Astrocyte (in vitro differentiated cells and primary cell): ENCODE measurements at regions not wholly inside any gene's neighbourhood (a gene's known extent, or its start where the extent isn't known, plus 50 kb on each side); places are given as distances from the start of the nearest gene placed in this dataset.

Experiments used
- DNase-seq: peaks from one replicate; pipeline ENCODE4 v3.0.0-alpha.2; 2010; ENCODE audit warnings: low read depth
- FAIRE-seq: peaks from 2 replicates; lab custom pipeline; 2011; peaks lifted over from hg19 to GRCh38; lab: Jason Lieb, UNC
- H2AFZ ChIP-seq: 2 replicates; pipeline ENCODE4 v1.6.0; 2012; ENCODE audit warnings: low read depth, low read length, inconsistent platforms
- H3K27ac ChIP-seq: 2 replicates; pipeline ENCODE4 v1.5.1; 2011; ENCODE audit warnings: low read depth, low read length, inconsistent platforms
- H3K27me3 ChIP-seq: 2 replicates; pipeline ENCODE4 v1.6.0; 2011; ENCODE audit warnings: low read length, inconsistent platforms; ENCODE audit not compliant: insufficient read depth
- H3K36me3 ChIP-seq: 2 replicates; pipeline ENCODE4 v1.5.1; 2011; ENCODE audit warnings: low read length, inconsistent platforms; ENCODE audit not compliant: insufficient read depth
- H3K4me1 ChIP-seq: 2 replicates; pipeline ENCODE4 v1.5.1; 2011; ENCODE audit warnings: low read length, inconsistent platforms; ENCODE audit not compliant: insufficient read depth
- H3K4me2 ChIP-seq: 2 replicates; pipeline ENCODE4 v1.6.0; 2012; ENCODE audit warnings: low read length, inconsistent platforms
- H3K4me3 ChIP-seq: 2 replicates; pipeline ENCODE4 v1.5.1; 2011; ENCODE audit warnings: low read depth, mild to moderate bottlenecking, low read length, inconsistent platforms; ENCODE audit not compliant: insufficient read depth
- H3K79me2 ChIP-seq: 2 replicates; pipeline ENCODE4 v1.6.0; 2012; ENCODE audit warnings: mild to moderate bottlenecking, low read length, inconsistent platforms; ENCODE audit not compliant: insufficient read depth
- H3K9ac ChIP-seq: 2 replicates; pipeline ENCODE4 v1.6.0; 2012; ENCODE audit warnings: mild to moderate bottlenecking, low read length, inconsistent platforms
- H3K9me3 ChIP-seq: 2 replicates; pipeline ENCODE4 v1.5.1; 2012; ENCODE audit warnings: low read depth, mild to moderate bottlenecking, low read length, inconsistent platforms; ENCODE audit not compliant: insufficient read depth
- H4K20me1 ChIP-seq: 2 replicates; pipeline ENCODE4 v1.6.0; 2012; ENCODE audit warnings: low read length, inconsistent platforms; ENCODE audit not compliant: insufficient read depth
- H3K27ac Mint-ChIP-seq: one replicate; pipeline ENCODE4 v1.8.0; 2021; ENCODE audit warnings: mild to moderate bottlenecking, mixed read lengths; ENCODE audit not compliant: unreplicated experiment
- H3K27me3 Mint-ChIP-seq: one replicate; pipeline ENCODE4 v1.8.0; 2021; ENCODE audit warnings: low read depth, mixed read lengths; ENCODE audit not compliant: unreplicated experiment
- H3K36me3 Mint-ChIP-seq: one replicate; pipeline ENCODE4 v1.8.0; 2021; ENCODE audit warnings: low read depth, mixed read lengths; ENCODE audit not compliant: unreplicated experiment
- H3K4me1 Mint-ChIP-seq: one replicate; pipeline ENCODE4 v1.8.0; 2021; ENCODE audit warnings: low read depth, mixed read lengths; ENCODE audit not compliant: unreplicated experiment
- H3K4me3 Mint-ChIP-seq: one replicate; pipeline ENCODE4 v1.8.0; 2021; ENCODE audit warnings: mild to moderate bottlenecking, moderate library complexity, mixed read lengths; ENCODE audit not compliant: unreplicated experiment
- H3K9me3 Mint-ChIP-seq: one replicate; pipeline ENCODE4 v1.8.0; 2021; ENCODE audit warnings: mild to moderate bottlenecking, mixed read lengths; ENCODE audit not compliant: unreplicated experiment
- CTCF ChIP-seq: IDR thresholded peaks from 2 replicates; pipeline ENCODE4 v1.5.1; 2011; ENCODE audit warnings: low read depth, mild to moderate bottlenecking, inconsistent platforms, low read length, moderate library complexity; ENCODE audit not compliant: insufficient read depth
- EZH2 ChIP-seq: IDR thresholded peaks from 2 replicates; pipeline ENCODE4 v1.6.1; 2012; ENCODE audit warnings: mild to moderate bottlenecking, low read length, inconsistent platforms; ENCODE audit not compliant: insufficient read depth

GRCh38 chr4:189516902-189517301 lies 423.8 kb upstream of the FRG1 start:
- Histone ChIP-seq H3K27ac (no peak overlapping the region), H3K79me2 (no peaks in the 10 kb centered on the region), H3K4me1 (no peaks in the 10 kb centered on the region), H2AFZ (no peak overlapping the region), H3K27me3 (no peaks in the 10 kb centered on the region), H3K9ac (no peak overlapping the region), H4K20me1 (no peaks in the 10 kb centered on the region), H3K36me3 (no peaks in the 10 kb centered on the region), H3K4me3 (no peak overlapping the region), H3K4me2 (no peak overlapping the region), H3K9me3 (peaks cover 10% of the 10 kb centered on the region)
- H3K4me1 Mint-ChIP-seq: no peaks in the 10 kb centered on the region
- no peak for DNase-seq
- no peaks in the 10 kb centered on the region for H3K9me3 Mint-ChIP-seq
- H3K36me3 Mint-ChIP-seq: peaks cover 2% of the 10 kb centered on the region
- H3K27ac Mint-ChIP-seq: no peak overlapping the region
- FAIRE-seq: no peak
- TF ChIP-seq CTCF: no peak
- TF ChIP-seq EZH2: no peak
- H3K27me3 Mint-ChIP-seq: no peaks in the 10 kb centered on the region
- H3K4me3 Mint-ChIP-seq: no peak overlapping the region

- TF ChIP-seq CTCF: no peak
- no peak for TF ChIP-seq EZH2
- Histone ChIP-seq H3K79me2 (no peaks in the 10 kb centered on the region), H3K27me3 (no peaks in the 10 kb centered on the region), H3K4me2 (no peak overlapping the region), H2AFZ (no peak overlapping the region), H3K9me3 (peaks cover 9% of the 10 kb centered on the region), H3K36me3 (no peaks in the 10 kb centered on the region), H4K20me1 (no peaks in the 10 kb centered on the region), H3K9ac (no peak overlapping the region), H3K27ac (no peak overlapping the region), H3K4me3 (no peak overlapping the region), H3K4me1 (no peaks in the 10 kb centered on the region)
- DNase-seq: no peak
- Mint-ChIP-seq H3K4me1 (no peaks in the 10 kb centered on the region), H3K27ac (no peak overlapping the region), H3K27me3 (no peaks in the 10 kb centered on the region), H3K9me3 (no peaks in the 10 kb centered on the region), H3K4me3 (no peak overlapping the region), H3K36me3 (peaks cover 2% of the 10 kb centered on the region)
- FAIRE-seq: no peak
Observed at GRCh38 chr4:189519186-189519585, 421.5 kb upstream of the FRG1 start.

GRCh38 chr4:189525304-189525703 lies 415.4 kb upstream of the FRG1 start:
- Mint-ChIP-seq H3K27ac (no peak overlapping the region), H3K36me3 (no peaks in the 10 kb centered on the region), H3K9me3 (peaks cover 17% of the 10 kb centered on the region), H3K27me3 (no peaks in the 10 kb centered on the region), H3K4me3 (no peak overlapping the region), H3K4me1 (no peaks in the 10 kb centered on the region)
- Histone ChIP-seq H3K27ac (no peak overlapping the region), H3K4me2 (no peak overlapping the region), H4K20me1 (no peaks in the 10 kb centered on the region), H3K9me3 (peaks cover 3% of the 10 kb centered on the region), H3K9ac (no peak overlapping the region), H2AFZ (no peak overlapping the region), H3K4me3 (no peak overlapping the region), H3K36me3 (no peaks in the 10 kb centered on the region), H3K4me1 (no peaks in the 10 kb centered on the region), H3K79me2 (no peaks in the 10 kb centered on the region), H3K27me3 (no peaks in the 10 kb centered on the region)
- TF ChIP-seq CTCF: no peak
- no peak for TF ChIP-seq EZH2
- DNase-seq (no peak), FAIRE-seq (no peak)
